HS-27A (cell line): ENCODE measurements at regions not wholly inside any gene's neighbourhood (a gene's known extent, or its start where the extent isn't known, plus 50 kb on each side); places are given as distances from the start of the nearest gene placed in this dataset.
A peak's percentile ranks its signal among the peaks of the same experiment; 100 is the strongest.
"Not testable (repeated sequence)": the region's sequence is repeated elsewhere in the genome, so short reads cannot be mapped to it uniquely, and the experiment has no call there.

Source experiments
- DNase-seq: peaks from one replicate; pipeline ENCODE4 v3.0.0-alpha.2; 2012; ENCODE audit warnings: low read depth, missing footprints

DNA sequence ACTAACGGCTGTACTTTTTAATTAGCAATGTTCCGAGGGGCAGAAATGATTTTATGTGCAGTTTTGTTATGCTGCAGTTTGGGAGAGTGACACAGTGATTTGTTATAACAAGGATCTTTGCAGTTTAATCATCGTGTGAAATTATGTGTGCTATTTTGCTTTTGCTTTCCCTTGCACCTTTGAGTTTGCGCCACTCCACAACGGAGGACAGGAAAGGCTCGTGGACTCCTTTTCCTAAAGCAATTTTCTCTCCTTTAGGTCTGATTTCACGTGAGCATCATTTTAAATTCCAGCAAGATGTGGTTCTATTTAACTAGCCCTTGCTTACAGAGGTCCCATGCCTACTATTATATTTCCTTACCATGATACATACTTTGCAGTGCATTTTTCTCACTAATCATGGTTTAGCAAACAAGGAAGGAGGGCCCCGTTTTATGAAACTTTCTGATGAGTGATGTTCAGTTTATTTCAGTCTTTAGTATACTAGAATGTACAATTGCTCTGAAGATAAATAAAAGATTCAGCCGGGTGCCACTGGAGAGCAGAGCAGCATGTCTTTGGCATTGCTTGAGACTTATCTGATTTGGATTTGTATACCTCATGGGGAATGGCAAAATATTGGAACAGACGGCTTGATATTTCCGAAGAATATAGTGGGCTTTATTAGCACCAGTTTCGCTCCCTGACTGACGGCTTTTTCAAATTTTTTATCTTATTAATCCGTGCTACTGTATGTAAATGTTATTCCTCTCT, 528.2 kb upstream of the FANCL start:
- DNase-seq = no peak

DNA sequence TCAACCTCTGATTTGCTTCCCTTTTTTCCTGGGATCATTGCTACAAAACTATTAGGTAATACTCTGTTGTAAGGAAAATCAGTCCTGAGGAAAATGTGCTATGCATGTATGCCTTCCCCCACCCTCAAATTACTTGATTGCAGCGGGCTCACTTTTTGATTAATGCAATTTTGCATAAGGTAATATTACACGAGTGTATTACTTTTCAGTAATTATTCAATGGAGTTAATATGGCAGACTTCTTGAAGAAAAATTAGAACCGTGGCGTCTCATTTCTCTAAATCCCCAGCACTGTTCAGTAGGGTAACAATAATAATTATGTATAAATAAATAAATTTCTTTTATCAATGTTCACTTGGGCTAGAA, 527.6 kb upstream of the FANCL start:
- DNase-seq = no peak

DNA sequence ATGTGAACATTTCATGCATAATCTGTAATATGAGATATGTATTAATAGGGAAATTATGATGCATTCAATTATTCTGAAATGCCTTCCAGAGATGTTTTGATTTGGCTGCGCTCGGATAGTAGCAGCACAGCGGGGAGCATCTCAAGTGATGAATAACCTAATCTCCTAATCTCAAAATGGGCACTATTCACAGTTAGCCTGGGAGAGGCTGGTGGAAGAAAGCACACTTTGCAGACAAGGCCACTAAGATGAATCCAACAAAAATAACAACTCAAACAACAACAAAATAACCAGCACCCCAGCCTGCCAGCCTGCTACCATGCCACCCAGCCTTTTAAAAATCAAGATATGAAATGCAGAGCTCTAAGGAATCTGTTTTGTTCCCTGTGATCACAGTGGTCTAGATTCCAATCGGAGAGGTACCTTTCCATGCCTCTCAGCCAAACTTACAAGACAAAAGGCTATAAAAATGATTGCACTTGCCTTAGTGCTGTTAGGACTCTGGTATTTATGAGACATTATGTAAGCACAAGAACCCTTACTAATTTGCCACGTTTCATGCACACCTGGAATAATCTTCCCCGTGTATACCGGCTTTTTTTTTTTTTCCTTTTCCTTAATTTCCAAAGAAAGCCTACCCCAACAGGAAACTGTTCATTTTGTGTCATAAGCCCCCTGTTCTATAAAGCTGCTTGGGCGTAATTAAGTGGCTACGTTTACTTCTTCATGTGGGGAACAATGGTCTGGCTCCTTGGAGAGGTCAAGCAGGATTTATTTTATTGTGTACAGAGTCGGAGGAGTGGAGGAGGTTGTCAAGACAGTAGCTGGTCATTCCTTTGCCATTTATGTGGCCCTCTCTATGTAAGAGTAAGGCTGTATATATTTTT, 526.9 kb upstream of the FANCL start:
- DNase-seq = no peak

DNA sequence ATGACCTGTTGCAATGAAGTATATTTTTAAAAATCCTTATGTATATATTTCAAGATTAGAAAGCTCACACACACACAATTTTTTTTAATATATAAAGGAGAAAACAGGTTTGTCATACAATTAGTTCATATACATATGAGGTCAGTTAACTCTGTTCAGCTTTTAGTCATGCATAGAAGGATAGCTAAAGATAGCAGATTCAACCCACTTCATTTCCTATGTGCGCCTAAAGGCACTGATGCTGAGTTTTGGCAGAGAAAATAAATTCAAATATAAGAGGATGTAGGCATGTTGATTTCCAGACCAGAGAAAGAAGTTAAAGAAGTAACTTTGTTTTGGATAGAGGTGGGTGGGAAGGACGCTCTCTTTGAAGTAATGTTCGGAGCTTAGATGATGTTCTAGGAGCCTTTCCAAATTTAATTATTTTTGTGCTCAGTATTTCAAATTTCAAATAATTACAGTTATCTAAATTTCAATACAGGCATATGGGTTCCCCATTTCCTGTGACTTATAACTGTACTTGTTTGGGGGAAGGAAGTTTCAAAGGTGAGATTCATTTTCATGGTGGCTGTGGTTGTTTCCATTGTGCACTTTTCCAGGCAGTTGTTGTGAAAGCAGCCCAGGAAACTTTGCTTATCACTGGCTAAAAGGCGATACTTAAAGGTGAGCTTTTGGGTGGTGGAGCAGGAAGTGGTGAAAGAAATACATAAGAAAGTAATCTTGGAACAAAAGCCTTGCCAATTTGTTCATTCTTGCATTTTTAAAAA, 523.4 kb upstream of the FANCL start:
- no peak for DNase-seq

DNA sequence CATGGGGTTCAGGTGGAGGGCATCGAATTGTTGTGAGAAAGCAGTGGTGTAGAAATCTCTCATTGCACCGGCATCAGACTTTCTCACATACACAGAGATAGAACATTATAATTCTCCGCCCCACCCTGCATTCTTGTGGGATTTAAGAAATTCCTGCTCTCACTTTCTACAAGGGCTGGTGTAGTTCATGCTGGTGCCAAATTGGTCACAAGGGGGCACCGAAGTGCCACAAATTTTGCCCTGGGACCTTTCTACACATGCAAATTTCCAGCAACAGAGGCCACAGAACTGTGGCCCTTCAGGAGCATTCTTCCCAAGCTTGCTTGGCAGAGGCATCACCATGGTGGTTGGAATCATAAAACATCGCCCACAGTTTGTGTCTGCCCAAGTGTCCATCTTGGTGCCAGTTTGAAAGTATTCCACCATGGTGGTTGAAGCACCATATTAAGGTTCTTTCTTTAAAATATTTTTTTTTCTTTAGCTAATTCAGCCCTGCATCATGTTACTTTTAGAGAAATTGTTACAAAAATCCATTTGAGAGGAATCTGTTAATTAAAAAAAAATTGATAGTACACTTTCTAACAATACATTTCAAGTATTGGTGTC, 521.2 kb upstream of the FANCL start:
- DNase-seq = peak; percentile 59

DNA sequence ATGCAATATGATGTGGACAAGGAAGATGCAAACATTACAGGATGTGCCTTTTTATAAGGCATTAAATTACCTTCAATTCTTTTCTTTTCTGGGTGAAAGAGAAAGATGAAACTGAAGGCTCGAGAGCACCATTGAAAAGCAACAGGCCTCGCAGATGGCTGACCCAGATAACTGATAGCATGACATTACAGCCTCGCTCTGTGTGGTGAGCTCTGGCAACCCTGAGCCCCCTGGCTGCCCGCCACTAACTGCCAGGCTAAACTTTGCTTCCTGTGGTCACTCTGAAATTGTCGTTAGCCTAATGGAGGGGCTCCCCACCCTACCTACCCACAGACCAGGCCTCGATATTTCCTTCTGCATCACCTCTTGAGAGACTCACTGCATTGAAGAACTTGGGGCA, 516.8 kb upstream of the FANCL start:
- no peak for DNase-seq

DNA sequence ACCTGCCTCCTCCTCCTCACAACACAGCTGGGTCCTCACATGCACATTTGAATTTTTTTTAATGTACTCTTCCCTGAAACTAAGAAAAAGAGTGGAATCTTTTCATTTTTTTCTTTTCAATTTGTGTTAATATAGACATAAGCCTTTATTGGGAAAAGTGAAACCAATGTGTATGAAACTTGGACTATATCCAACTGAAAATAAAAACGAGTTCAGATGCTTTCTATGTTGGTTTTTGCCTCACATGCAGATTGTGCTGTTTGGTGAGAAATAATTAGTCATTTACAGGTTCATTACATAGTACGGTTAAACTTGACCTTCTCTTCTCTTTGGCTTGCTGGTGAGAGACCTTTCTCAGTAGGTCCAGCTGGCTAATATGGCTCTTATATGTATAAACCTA, 515.2 kb upstream of the FANCL start:
- DNase-seq = no peak

DNA sequence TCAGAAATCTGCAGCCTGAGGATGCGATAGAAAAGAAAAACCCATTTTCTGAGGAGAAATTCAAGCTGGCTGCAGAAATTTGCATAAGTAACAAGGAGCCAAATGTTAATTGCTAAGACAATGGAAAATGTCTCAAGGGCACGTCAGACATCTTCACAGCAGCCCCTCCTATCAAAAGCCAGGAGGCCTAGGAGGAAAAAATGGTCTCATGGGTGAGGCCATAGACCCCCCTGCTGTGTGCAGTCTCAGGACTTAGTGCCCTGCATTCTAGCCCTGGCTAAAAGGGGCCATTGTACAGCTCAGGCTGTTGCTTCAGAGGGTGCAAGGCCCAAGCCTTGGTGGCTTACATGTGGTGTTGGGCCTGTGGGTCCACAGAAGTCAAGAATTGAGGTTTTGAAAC, 511.4 kb upstream of the FANCL start:
- DNase-seq = not testable (repeated sequence)

DNA sequence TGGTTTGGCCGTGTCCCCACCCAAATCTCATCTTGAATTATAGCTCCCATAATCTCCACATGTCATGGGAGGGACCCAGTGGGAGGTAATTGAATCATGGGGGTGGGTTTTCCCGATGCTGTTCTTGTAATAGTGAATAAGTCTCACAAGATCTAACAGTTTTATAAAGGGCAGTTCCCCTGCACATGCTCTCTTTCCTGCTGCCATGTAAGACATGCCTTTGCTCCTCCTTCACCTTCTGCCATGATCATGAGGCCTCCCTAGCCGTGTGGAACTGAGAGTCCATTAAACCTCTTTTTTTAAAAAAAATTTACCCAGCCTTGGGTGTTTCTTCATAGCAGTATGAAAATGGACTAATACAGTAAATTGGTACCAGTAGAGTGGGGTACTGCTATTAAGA, 510.6 kb upstream of the FANCL start:
- DNase-seq = not testable (repeated sequence)

DNA sequence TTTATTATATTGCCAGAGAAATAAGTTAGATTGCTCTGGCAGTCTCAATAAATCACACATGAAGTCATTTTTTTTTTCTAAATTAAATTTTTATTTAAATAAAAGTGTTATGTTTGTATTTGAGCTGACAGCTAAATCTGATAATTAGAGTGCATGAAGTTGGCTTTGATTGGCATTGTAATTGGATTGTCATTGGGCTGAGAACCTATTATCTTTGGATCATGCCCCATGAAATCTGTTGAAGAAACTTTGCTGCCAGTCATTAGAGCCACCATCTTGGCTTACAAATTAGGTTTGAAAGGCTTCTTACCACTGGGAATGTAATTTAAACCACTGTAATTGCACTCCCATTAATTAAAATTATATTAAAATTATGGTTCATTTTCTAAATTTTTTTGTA, 507.9 kb upstream of the FANCL start:
- no peak for DNase-seq

DNA sequence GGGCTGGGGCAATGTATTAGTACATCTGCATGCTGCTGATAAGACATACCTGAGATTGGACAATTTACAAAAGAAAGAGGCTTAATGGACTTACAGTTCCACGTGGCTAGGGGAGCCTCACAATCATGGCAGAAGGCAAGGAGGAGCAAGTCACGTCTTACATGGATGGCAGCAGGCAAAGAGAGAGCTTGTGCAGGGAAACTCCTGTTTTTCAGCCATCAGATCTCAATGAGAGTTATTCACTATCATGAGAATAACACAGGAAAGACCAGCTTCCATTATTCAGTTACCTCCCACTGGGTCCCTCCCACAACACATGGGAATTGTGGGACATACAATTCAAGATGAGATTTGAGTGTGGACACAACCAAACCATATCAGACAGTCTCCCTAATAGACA, 504.2 kb upstream of the FANCL start:
- DNase-seq = not testable (repeated sequence)

DNA sequence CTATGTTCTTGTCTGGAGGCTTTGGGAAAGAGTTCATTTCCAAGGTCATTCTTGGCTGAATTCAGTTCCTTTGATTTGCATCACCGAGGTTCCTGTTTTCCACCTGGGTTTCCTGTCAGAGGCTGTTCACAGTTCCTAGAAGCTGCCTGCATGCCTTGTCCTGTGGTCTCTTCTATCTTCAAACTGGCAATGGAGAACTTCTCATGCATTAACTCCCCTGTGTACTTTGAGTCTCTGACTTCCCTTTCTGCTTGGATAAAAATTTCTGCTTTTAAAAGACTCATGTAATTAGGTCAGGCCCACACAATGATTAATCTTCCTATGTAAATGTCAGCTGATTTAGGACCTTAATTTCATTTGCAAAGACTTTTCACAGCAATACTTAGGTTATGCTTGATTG, 499.3 kb upstream of the FANCL start:
- no peak for DNase-seq

DNA sequence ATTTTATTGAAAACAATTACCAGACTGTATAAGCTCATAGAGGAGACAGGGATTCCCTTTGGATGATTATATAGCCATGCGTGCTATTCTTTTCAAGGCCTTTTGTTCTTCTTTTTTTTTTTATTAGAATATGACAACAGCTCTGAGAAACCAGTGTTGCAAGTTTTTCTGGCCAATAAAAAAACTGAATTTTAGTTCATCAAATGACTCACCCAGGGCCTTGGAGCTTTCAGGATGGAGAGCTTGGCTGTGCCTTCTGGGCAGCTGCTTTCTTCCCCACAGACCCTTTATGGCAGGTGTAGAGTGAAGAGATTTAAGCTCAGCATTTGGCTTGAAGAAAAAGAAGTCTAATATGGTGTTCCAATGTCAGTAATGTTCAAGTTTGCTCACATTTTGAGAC, 497.9 kb upstream of the FANCL start:
- DNase-seq = no peak

DNA sequence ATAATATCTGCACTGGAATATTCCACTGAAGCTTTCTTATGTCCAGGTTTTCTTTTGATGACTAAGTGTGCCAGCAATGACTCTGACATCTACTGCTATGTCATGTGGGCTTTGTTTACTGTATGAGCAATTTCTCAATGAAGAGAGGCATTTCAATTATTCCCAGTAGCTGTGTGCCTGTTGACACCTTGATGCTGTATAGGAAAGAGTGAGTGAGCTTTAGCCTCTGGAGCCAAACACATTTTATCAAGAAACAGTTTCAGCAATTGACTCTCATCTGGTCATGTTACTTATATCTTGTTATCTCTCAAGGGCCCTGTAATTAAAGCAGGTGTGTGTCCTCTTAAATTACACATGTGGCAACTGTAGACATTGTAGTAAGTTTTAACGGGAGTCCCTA, 493.2 kb upstream of the FANCL start:
- DNase-seq = peak; percentile 27

DNA sequence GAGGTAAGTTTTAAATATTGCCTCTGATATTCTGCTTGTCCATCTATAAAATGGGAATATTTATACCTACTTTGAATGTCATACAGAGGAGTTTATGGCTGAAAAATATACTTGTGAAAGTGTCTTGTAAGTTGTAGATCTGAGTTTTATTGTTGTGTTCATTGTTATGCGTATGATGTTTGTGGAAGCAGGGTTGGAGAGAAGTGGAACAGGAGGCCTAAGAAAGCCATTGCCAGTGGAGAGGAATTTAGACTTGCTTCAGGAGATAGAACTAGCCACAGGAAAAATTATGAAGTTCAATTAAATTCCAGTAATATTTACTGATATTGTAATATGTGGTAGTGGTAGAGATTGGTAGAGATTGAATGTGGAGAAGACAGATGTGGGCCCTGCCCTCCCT, 491.9 kb upstream of the FANCL start:
- DNase-seq = no peak

DNA sequence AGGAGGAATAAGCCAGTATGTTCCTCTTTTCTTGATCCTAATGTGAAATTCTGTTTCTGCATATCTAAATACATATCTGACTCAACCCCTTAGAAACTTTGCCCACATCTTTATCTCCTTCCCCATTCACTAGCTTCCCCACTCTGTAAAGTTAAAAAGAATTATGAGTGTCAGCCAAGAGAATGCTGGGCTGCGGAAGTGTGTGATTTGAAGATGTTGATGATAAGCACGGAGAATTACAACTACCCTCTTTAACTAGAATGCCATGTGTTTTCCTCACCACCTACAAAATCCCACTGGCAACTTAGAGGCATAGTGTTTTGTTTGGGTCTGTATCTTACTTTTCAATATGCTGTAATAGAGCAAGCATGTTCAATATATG, 490.4 kb upstream of the FANCL start:
- no peak for DNase-seq

DNA sequence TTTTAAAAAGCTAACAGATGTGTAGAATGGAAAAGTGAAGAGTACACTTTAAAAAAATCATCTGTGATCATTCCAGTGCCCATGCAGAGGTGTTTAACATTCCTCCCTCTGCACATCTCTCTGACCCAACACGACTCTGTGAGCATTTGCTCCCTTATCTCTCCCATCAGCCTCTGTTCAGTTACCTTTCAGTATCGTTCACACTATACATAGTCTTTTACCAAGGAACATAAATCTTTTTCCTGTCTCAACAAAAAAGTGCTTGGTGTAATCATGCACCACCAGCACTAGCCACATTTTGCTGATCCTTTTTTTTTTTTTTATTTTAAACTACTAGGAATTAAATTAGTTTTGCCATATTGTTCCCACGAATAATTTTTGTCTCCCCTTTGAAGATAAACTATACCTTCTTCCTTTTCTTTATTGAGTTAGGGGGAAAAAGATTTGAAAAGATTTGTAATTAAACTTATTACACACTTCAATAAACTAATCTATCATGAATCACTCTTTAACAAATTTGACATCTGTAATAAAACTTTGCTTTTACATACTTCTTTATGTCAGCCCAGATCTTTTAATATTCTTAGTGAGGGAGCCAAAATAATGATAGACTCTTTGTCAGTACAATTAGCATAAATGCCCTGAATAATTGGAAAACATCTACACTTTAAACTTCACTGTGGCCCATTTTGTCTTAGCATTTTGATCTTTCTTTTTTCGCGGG, 489.8 kb upstream of the FANCL start:
- DNase-seq = no peak

DNA sequence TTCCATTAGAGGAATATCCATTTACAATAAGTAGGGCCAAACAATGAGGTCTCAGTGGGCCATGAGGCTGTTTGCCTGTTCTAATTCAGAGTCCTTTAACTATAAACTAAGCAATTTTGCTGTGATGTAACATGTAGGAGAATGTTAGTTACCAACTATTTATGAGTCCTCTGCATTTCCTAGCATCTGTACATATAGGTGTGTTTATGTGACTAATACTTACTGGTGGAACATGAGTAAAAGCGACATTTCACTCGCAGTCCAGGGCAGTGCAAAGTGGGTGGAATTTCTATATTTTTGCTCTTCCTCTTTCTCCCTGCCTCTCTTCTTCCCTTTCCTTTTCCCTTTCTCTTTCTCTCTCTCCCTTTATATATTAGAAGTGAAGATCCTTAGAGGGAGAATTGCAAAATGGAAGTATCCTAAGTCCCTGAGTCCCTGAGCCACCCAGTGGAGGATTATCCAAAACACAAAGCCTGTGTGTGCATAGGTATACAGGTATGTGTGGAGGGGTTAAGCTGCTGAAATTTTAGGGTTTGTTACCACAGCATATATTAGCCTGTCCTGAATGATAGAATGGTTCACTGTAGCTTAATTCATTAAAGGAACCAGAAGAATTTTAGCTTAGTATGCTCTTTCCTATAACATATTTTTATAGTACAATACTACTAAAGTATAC, 487.0 kb upstream of the FANCL start:
- no peak for DNase-seq

DNA sequence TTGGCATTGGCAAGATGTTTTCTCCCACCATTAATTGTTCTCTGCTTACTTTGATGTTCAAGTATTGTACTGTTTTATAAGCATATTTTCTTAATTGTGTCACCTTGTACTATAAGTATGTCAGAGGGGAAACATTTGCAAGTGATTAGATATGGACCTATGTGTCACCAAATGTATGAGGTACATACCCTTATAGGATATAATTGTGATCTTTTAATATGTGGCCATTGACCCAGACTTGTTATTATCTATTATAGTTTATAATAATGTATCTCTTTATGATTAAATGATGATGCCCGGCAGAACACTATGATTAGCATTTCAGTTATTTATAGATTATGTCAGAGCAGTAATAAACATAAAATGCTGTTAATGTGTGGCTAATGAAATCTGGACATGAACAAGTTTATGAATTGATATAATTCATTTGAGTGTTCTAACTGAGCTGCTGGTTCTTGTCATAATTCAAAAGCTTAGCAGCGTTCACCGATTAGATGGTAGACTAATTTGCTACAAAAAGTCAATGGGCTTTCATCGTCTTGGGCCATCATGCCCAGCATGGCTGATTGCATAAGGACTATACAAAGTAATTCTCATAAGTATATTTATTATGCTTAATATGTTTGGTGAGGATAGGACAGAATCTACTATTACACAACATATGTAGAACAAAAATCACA, 480.9 kb upstream of the FANCL start:
- no peak for DNase-seq
